HFFc6 (cell line): ENCODE measurements at regions not wholly inside any gene's neighbourhood (a gene's known extent, or its start where the extent isn't known, plus 50 kb on each side); places are given as distances from the start of the nearest gene placed in this dataset.

Experiments used
- DNase-seq: peaks from one replicate; pipeline ENCODE4 v3.0.0-alpha.2; 2018
- H3K27ac Mint-ChIP-seq: 2 replicates; pipeline ENCODE4 v1.8.0; 2020; ENCODE audit warnings: mild to moderate bottlenecking, mixed read lengths
- H3K27me3 Mint-ChIP-seq: 2 replicates; pipeline ENCODE4 v1.8.0; 2021; ENCODE audit warnings: mild to moderate bottlenecking, moderate library complexity, mixed read lengths; ENCODE audit not compliant: insufficient read depth
- H3K36me3 Mint-ChIP-seq: 2 replicates; pipeline ENCODE4 v1.8.0; 2021; ENCODE audit warnings: low read depth, mixed read lengths
- H3K4me1 Mint-ChIP-seq: 2 replicates; pipeline ENCODE4 v1.8.0; 2020; ENCODE audit warnings: low read depth, mixed read lengths
- H3K4me3 Mint-ChIP-seq: 2 replicates; pipeline ENCODE4 v1.8.0; 2020; ENCODE audit warnings: mild to moderate bottlenecking, moderate library complexity, mixed read lengths
- H3K9me3 Mint-ChIP-seq: 2 replicates; pipeline ENCODE4 v1.8.0; 2020; ENCODE audit warnings: mild to moderate bottlenecking, mixed read lengths
- TF ChIP-seq, protein P1 (sequence below): fragments of 200-600 bp; sonication (generic); IDR thresholded peaks from 2 replicates; pipeline ENCODE4 v1.5.0; 2021; ENCODE audit warnings: antibody characterized with exemption, mild to moderate bottlenecking

DNA sequence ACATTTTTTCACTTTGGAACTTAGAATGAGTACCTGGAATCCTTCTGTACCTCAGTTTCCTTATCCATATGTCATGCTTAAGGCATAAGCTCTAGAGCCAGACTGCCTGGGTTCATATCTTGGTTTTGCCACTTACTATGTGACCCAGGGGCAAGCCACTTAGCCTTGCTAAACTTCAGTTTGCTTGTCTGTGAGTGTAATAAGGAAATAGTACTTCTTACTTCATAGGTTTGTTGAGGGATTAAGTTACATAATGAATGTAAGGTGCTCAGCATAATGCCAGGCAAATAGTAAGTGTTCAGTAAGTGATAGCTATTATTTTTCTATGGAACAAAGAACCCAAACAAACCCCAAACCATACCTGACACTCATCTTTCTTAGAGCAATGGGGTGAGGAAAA, 225.1 kb downstream of the BCAT1 start:
- Mint-ChIP-seq H3K9me3 (no peaks in the 10 kb centered on the region; the same call in 1 of the 2 replicates), H3K36me3 (no peaks in the 10 kb centered on the region), H3K27ac (no peak overlapping the region), H3K4me3 (no peak overlapping the region), H3K27me3 (peaks cover 6% of the 10 kb centered on the region), H3K4me1 (peaks cover 12% of the 10 kb centered on the region)
- DNase-seq = no peak
- TF ChIP-seq, protein P1, sequence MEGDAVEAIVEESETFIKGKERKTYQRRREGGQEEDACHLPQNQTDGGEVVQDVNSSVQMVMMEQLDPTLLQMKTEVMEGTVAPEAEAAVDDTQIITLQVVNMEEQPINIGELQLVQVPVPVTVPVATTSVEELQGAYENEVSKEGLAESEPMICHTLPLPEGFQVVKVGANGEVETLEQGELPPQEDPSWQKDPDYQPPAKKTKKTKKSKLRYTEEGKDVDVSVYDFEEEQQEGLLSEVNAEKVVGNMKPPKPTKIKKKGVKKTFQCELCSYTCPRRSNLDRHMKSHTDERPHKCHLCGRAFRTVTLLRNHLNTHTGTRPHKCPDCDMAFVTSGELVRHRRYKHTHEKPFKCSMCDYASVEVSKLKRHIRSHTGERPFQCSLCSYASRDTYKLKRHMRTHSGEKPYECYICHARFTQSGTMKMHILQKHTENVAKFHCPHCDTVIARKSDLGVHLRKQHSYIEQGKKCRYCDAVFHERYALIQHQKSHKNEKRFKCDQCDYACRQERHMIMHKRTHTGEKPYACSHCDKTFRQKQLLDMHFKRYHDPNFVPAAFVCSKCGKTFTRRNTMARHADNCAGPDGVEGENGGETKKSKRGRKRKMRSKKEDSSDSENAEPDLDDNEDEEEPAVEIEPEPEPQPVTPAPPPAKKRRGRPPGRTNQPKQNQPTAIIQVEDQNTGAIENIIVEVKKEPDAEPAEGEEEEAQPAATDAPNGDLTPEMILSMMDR = no peak

- DNase-seq = no peak
- no peaks in the 10 kb centered on the region; the same call in 1 of the 2 replicates for H3K9me3 Mint-ChIP-seq
- peaks cover 12% of the 10 kb centered on the region for H3K4me1 Mint-ChIP-seq
- no peak overlapping the region for H3K4me3 Mint-ChIP-seq
- no peaks in the 10 kb centered on the region for H3K36me3 Mint-ChIP-seq
- TF ChIP-seq, protein P1 = no peak
- peaks cover 8% of the 10 kb centered on the region for H3K27me3 Mint-ChIP-seq
- no peak overlapping the region for H3K27ac Mint-ChIP-seq
Measured at GRCh38 chr12:24721191-24721590, 227.7 kb downstream of the BCAT1 start.

GRCh38 chr12:24719293-24719721, 229.6 kb downstream of the BCAT1 start:
- H3K27ac Mint-ChIP-seq = no peak overlapping the region
- no peak for DNase-seq

DNA sequence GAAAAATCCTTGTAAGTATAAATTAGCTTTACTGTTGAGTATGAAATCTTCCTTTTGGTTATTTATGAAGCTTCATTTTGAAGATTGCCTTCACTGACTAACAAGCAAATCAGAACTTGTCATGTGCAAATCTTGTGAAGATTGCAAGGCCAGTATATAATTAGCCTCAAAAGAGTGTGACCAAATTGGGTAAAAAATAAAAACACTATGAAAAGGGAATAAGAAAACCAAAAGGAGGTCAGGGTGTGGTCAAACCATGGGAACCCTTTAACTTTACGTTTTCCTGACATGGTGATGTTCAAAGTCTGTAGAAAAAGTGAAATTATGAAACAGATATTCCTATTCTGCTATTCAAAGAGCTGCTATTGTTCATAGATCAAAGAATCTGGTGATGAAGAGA, 230.3 kb downstream of the BCAT1 start:
- H3K9me3 Mint-ChIP-seq = no peaks in the 10 kb centered on the region; the same call in 1 of the 2 replicates
- peaks cover 12% of the 10 kb centered on the region for H3K4me1 Mint-ChIP-seq
- TF ChIP-seq, protein P1 = no peak
- no peak for DNase-seq
- no peaks in the 10 kb centered on the region for H3K36me3 Mint-ChIP-seq
- no peak overlapping the region for H3K27ac Mint-ChIP-seq
- no peak overlapping the region for H3K4me3 Mint-ChIP-seq
- H3K27me3 Mint-ChIP-seq = peaks cover 6% of the 10 kb centered on the region

More at GRCh38 chr12:24719293-24719721, 229.6 kb downstream of the BCAT1 start:
- TF ChIP-seq, protein P1 = no peak
- Mint-ChIP-seq H3K27me3 (peaks cover 6% of the 10 kb centered on the region), H3K36me3 (no peaks in the 10 kb centered on the region), H3K4me3 (no peak overlapping the region), H3K4me1 (peaks cover 12% of the 10 kb centered on the region), H3K9me3 (no peaks in the 10 kb centered on the region; the same call in 1 of the 2 replicates)

GRCh38 chr12:24714237-24714636, 234.7 kb downstream of the BCAT1 start:
- no peak for DNase-seq
- peaks cover 4% of the 10 kb centered on the region for H3K4me1 Mint-ChIP-seq
- no peaks in the 10 kb centered on the region for H3K9me3 Mint-ChIP-seq
- H3K36me3 Mint-ChIP-seq = no peaks in the 10 kb centered on the region
- H3K27me3 Mint-ChIP-seq = peaks cover 8% of the 10 kb centered on the region
- no peak overlapping the region for H3K27ac Mint-ChIP-seq
- H3K4me3 Mint-ChIP-seq = no peak overlapping the region
- TF ChIP-seq, protein P1 = no peak
